ENCODE measurements at regions not wholly inside any gene's neighbourhood (a gene's known extent, or its start where the extent isn't known, plus 50 kb on each side); places are given as distances from the start of the nearest gene placed in this dataset.

DNA sequence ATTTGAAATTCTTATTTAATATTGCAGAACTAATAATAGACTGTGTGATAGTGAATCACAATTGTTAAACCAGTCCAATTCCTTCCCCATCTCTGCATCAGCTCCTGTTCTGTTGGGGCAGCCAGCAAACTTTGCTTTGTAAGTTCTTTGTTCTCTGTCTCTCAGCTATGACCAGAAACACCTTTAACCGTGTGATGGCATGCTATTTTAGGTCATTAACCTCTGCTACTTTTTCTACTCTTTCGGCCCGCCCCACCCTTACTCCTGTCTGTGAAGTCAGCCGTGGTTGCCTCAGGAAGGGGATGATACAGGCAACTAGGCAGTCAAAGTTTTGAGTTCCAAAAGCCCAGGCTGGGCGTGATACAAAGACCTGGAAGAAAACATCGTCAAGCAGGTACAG lies 51.3 kb upstream of the EGFL6 start:
- Histone ChIP-seq H3K4me1 (ENCODE audit: insufficient read depth, low read length) (no peaks in the 10 kb centered on the region), H3K4me3 (ENCODE audit: low read length in 2 of 2) (no peak overlapping the region), H3K9me3 (ENCODE audit: control insufficient read depth in 1 of 2, low read length in 2 of 2) (no peaks in the 10 kb centered on the region), H3K27ac (ENCODE audit: low read depth, low read length) (no peak overlapping the region), H3K27me3 (ENCODE audit: insufficient read depth, low read length) (no peaks in the 10 kb centered on the region), H3K36me3 (ENCODE audit: insufficient read depth, low read length) (no peaks in the 10 kb centered on the region)
- Mint-ChIP-seq H3K27me3 (no peaks in the 10 kb centered on the region), H3K36me3 (no peaks in the 10 kb centered on the region), H3K9me3 (no peaks in the 10 kb centered on the region), H3K4me3 (no peak overlapping the region), H3K27ac (no peak overlapping the region), H3K4me1 (no peaks in the 10 kb centered on the region)
- POLR2A ChIA-PET (ENCODE audit: partially characterized antibody) = no interaction called here
- CTCF ChIA-PET (ENCODE audit: partially characterized antibody) = interaction anchor here (1.2 kb wide), 1 partner anchor 13 kb away, joined by 3 read pairs; no protein-coding TSS in a partner anchor
- intact Hi-C loops (cut with micrococcal nuclease) = no loop called here
- no peak for DNase-seq

DNA sequence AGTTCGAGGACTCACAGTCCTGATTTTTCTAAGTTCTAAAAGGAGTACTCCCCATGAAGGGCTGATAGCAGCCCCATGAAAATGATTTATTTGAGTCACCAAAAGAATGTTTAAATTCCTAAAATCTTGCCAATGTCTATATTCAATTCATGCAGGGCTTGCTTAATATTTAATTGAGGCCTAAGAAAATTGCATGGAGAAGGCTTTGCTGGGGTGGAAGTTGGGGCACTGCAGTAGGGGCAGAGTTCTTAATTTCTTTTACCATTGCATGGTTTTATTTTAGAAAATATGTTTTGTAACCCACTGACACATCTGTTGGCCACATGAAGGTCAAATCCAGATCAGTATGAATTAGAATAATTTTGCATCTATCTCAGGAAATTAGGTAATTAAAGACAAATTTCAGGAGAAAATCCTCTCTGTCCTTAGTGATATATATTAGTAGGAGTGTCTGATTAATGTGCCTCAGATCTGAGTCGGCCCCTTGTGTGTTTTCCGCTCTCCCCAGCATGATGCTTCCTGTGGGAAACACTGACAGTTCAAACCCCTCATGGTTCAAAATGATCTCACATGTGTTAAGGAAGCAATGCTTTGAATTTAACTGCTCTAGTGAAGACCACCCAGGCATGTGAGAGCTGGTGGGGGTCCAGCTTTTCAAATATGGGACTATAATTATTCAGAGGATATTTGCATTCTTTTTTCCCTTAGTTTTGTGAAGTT lies 54.0 kb upstream of the EGFL6 start:
- H3K36me3 Mint-ChIP-seq = no peaks in the 10 kb centered on the region
- no peaks in the 10 kb centered on the region for H3K9me3 Mint-ChIP-seq
- no peak for DNase-seq
- Histone ChIP-seq H3K4me3 (ENCODE audit: low read length in 2 of 2) (no peak overlapping the region), H3K36me3 (ENCODE audit: insufficient read depth, low read length) (no peaks in the 10 kb centered on the region), H3K27ac (ENCODE audit: low read depth, low read length) (no peak overlapping the region), H3K4me1 (ENCODE audit: insufficient read depth, low read length) (no peaks in the 10 kb centered on the region), H3K9me3 (ENCODE audit: control insufficient read depth in 1 of 2, low read length in 2 of 2) (no peaks in the 10 kb centered on the region), H3K27me3 (ENCODE audit: insufficient read depth, low read length) (no peaks in the 10 kb centered on the region)
- peaks cover 0 to 2% of the 10 kb centered on the region in 2 donors for H3K27me3 Mint-ChIP-seq
- no peak overlapping the region for H3K27ac Mint-ChIP-seq
- H3K4me3 Mint-ChIP-seq = no peak overlapping the region
- no peaks in the 10 kb centered on the region for H3K4me1 Mint-ChIP-seq
- POLR2A ChIA-PET (ENCODE audit: partially characterized antibody) = no interaction called here
- CTCF ChIA-PET (ENCODE audit: partially characterized antibody) = no interaction called here
- intact Hi-C loops (cut with micrococcal nuclease) = no loop called here

DNA sequence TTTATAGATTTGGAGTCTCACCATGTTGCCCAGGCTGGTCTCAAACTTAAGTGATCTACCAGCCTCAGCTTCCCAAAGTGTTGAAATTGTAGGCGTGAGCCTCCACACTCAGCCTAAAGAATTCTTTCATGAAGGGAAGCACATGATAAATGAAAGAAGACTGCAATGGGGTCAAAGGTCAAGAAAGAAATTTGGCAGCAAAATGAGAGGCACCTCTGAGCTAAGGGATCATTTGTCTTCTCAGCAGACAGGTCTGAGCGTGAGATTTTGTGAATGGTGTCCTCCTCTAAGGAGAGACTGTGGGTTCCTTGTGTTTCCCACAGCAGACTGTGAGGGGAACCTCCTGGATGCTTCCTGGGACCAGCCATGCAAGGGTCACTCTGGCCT lies 57.5 kb upstream of the EGFL6 start:
- Histone ChIP-seq H3K4me3 (ENCODE audit: low read length in 2 of 2) (no peak overlapping the region), H3K4me1 (ENCODE audit: insufficient read depth, low read length) (no peaks in the 10 kb centered on the region), H3K27ac (ENCODE audit: low read depth, low read length) (no peak overlapping the region), H3K27me3 (ENCODE audit: insufficient read depth, low read length) (no peaks in the 10 kb centered on the region), H3K9me3 (ENCODE audit: control insufficient read depth in 1 of 2, low read length in 2 of 2) (no peaks in the 10 kb centered on the region), H3K36me3 (ENCODE audit: insufficient read depth, low read length) (no peaks in the 10 kb centered on the region)
- ChIA-PET POLR2A (ENCODE audit: partially characterized antibody) (no interaction called here), CTCF (ENCODE audit: partially characterized antibody) (interaction anchor here (1.1 kb wide), 1 partner anchor 520 kb away, joined by 5 read pairs; no protein-coding TSS in a partner anchor)
- Mint-ChIP-seq H3K36me3 (no peaks in the 10 kb centered on the region), H3K9me3 (no peaks in the 10 kb centered on the region), H3K27ac (no peak overlapping the region), H3K4me1 (no peaks in the 10 kb centered on the region), H3K27me3 (peaks cover 0 to 2% of the 10 kb centered on the region in 2 donors), H3K4me3 (no peak overlapping the region)
- DNase-seq = no peak
- intact Hi-C loops (cut with micrococcal nuclease) = no loop called here

DNA sequence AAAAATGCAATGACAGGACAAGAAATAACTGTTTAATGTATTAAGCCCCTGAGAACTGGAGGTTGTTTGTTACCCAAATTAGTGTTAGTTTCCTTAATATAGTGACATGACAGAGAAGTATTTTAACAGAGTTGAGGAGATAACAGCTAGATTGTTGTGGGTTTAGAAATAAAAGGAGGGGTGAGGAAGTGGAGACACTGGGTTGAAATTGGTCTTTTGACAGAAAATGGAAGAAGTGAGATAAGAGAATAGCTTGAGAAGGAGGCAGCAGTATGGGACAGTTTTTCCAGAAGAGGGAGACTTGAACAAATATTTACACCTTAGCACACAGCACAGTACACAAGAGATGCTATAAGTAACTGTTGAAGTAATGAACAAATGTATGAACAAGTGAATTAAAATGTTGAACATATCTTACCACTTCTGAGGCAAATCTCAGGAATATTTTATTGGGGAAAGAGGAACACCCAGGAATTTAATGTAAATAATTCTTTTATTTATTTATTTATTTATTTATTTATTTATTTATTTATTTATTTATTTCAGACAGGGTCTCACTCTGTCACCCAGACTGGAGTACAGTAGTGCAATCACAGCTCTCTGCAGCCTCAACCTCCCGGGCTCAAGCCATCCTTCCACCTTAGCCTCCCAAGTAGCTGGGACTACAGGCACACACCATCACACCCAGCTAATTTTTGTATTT lies 58.0 kb upstream of the EGFL6 start:
- POLR2A ChIA-PET (ENCODE audit: partially characterized antibody) = no interaction called here

DNA sequence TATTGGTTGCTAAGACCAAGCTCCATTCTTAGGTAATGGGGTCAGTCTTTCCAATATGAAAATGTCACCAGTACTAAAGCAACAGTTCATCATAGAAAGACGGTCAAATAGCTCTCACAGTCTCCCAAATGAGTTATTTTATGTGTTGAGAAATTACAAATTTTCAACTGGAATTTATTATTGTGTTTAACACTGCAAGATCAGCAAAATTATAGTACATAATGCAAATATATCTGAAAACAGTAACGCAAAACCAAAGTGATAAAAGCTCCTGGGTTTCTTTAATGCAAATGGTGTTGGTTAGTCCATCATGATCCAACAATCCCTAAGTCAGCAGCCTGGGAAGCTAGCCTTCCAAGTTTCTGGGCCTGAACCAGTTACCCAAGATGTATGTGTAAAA lies 61.5 kb upstream of the EGFL6 start:
- ChIA-PET CTCF (ENCODE audit: partially characterized antibody) (interaction anchor here (0.8 to 2.7 kb wide), 8 partner anchors 110 to 528 kb away, joined by 3 to 57 read pairs (median 6); partner anchors contain the start of gene GEMIN8), POLR2A (ENCODE audit: partially characterized antibody) (interaction anchor here (1.6 to 1.9 kb wide), 3 partner anchors 264 to 524 kb away, joined by 4 to 10 read pairs (median 6); partner anchors contain the start of gene GEMIN8)
- Mint-ChIP-seq H3K4me1 (peaks cover 0 to 2% (median 0%) of the 10 kb centered on the region in 4 donors), H3K4me3 (no peak overlapping the region), H3K36me3 (no peaks in the 10 kb centered on the region), H3K9me3 (peaks cover 0 to 2% (median 0%) of the 10 kb centered on the region in 8 donors), H3K27ac (no peak overlapping the region), H3K27me3 (peaks cover 0 to 2% of the 10 kb centered on the region in 2 donors)
- H3K4me1 ChIP-seq (ENCODE audit: insufficient read depth, low read length) = no peaks in the 10 kb centered on the region
- H3K9me3 ChIP-seq (ENCODE audit: control insufficient read depth in 1 of 2, low read length in 2 of 2) = no peaks in the 10 kb centered on the region
- no peak overlapping the region for H3K4me3 ChIP-seq (ENCODE audit: low read length in 2 of 2)
- no peak overlapping the region for H3K27ac ChIP-seq (ENCODE audit: low read depth, low read length)
- no peaks in the 10 kb centered on the region for H3K27me3 ChIP-seq (ENCODE audit: insufficient read depth, low read length)
- intact Hi-C loops (cut with micrococcal nuclease) = loop anchor here (5.0 kb wide), 1 partner anchor 244 kb away; no protein-coding TSS in a partner anchor
- no peak for DNase-seq
- H3K36me3 ChIP-seq (ENCODE audit: insufficient read depth, low read length) = no peaks in the 10 kb centered on the region

More for the DNA sequence above, 58.0 kb upstream of the EGFL6 start:
- intact Hi-C loops (cut with micrococcal nuclease) = no loop called here
- CTCF ChIA-PET (ENCODE audit: partially characterized antibody) = interaction anchor here (1.1 kb wide), 1 partner anchor 521 kb away, joined by 5 read pairs; no protein-coding TSS in a partner anchor
- peaks cover 0 to 2% (median 0%) of the 10 kb centered on the region in 4 donors for H3K4me1 Mint-ChIP-seq
- no peak for DNase-seq
- H3K27ac Mint-ChIP-seq = no peak overlapping the region
- H3K36me3 ChIP-seq (ENCODE audit: insufficient read depth, low read length) = no peaks in the 10 kb centered on the region
- no peaks in the 10 kb centered on the region for H3K4me1 ChIP-seq (ENCODE audit: insufficient read depth, low read length)
- no peak overlapping the region for H3K4me3 ChIP-seq (ENCODE audit: low read length in 2 of 2)
- H3K4me3 Mint-ChIP-seq = peak overlapping the region in 1 of 8 donors; percentile 76
- H3K9me3 ChIP-seq (ENCODE audit: control insufficient read depth in 1 of 2, low read length in 2 of 2) = no peaks in the 10 kb centered on the region
- H3K27me3 Mint-ChIP-seq = peaks cover 0 to 2% of the 10 kb centered on the region in 2 donors
- H3K9me3 Mint-ChIP-seq = no peaks in the 10 kb centered on the region
- H3K36me3 Mint-ChIP-seq = no peaks in the 10 kb centered on the region
- no peaks in the 10 kb centered on the region for H3K27me3 ChIP-seq (ENCODE audit: insufficient read depth, low read length)
- no peak overlapping the region for H3K27ac ChIP-seq (ENCODE audit: low read depth, low read length)

DNA sequence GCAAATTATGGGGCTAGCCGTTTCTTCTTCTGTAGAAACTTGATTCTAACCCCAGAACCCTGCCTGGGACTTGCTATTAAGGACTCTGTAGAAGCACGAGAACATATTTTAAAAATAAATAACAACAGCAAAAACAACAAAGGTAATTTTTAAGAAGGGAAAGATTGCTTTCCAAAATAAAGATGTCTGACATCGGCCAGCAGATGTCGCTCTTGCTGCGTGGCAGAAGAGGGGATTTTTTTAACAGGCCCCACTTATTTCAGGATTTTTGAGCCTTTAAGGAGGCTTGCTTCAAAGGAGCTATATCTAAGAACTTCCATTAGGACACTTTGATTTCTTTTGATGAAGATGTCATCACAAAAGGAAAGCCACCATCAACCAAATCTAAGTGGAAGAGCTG lies 62.8 kb upstream of the EGFL6 start:
- ChIA-PET CTCF (ENCODE audit: partially characterized antibody) (interaction anchor here (0.7 to 2.7 kb wide), 15 partner anchors 32 to 1745 kb away, joined by 3 to 57 read pairs (median 4); partner anchors contain the start of gene GEMIN8), POLR2A (ENCODE audit: partially characterized antibody) (interaction anchor here (1.6 to 1.9 kb wide), 3 partner anchors 265 to 525 kb away, joined by 4 to 10 read pairs (median 6); partner anchors contain the start of gene GEMIN8)
- no peak overlapping the region for H3K27ac Mint-ChIP-seq
- no peaks in the 10 kb centered on the region for H3K27me3 ChIP-seq (ENCODE audit: insufficient read depth, low read length)
- no peaks in the 10 kb centered on the region for H3K4me1 ChIP-seq (ENCODE audit: insufficient read depth, low read length)
- peaks cover 0 to 2% (median 0%) of the 10 kb centered on the region in 8 donors for H3K9me3 Mint-ChIP-seq
- peak; percentile 40 to 45 (median 41) for DNase-seq
- H3K4me3 ChIP-seq (ENCODE audit: low read length in 2 of 2) = no peak overlapping the region
- no peak overlapping the region for H3K27ac ChIP-seq (ENCODE audit: low read depth, low read length)
- no peaks in the 10 kb centered on the region for H3K36me3 ChIP-seq (ENCODE audit: insufficient read depth, low read length)
- H3K27me3 Mint-ChIP-seq = peaks cover 0 to 2% of the 10 kb centered on the region in 2 donors
- intact Hi-C loops (cut with micrococcal nuclease) = loop anchor here (1.0 to 5.0 kb wide), 2 partner anchors 140 to 246 kb away; no protein-coding TSS in a partner anchor
- no peak overlapping the region for H3K4me3 Mint-ChIP-seq
- no peaks in the 10 kb centered on the region for H3K36me3 Mint-ChIP-seq
- H3K4me1 Mint-ChIP-seq = peaks cover 0 to 5% (median 0%) of the 10 kb centered on the region in 4 donors
- H3K9me3 ChIP-seq (ENCODE audit: control insufficient read depth in 1 of 2, low read length in 2 of 2) = no peaks in the 10 kb centered on the region

DNA sequence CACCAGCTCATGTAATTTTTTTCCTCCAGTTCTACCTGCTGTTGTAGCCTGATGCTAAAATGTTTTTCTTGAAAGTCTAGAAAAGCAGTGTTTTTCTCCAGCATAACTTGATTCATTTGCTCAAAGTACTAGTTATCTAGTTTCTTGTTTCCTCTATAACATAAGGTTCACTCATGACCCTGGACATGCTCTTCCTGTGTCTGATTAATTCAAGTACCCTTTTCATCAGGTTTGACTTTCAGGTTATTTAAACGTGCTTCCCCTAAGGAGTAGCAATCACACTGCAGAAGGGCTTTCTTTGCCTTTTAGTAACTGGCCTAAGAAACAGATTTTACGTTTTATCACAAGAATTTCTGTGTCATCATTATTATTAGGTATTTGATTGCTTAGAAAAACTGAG lies 66.8 kb upstream of the EGFL6 start:
- CTCF ChIA-PET (ENCODE audit: partially characterized antibody) = interaction anchor here (1.0 kb wide), 1 partner anchor 529 kb away, joined by 3 read pairs; no protein-coding TSS in a partner anchor
- no peaks in the 10 kb centered on the region for H3K36me3 ChIP-seq (ENCODE audit: insufficient read depth, low read length)

More for the DNA sequence above, 66.8 kb upstream of the EGFL6 start:
- DNase-seq = no peak
- intact Hi-C loops (cut with micrococcal nuclease) = no loop called here
- no peaks in the 10 kb centered on the region for H3K4me1 ChIP-seq (ENCODE audit: insufficient read depth, low read length)
- no peaks in the 10 kb centered on the region for H3K27me3 ChIP-seq (ENCODE audit: insufficient read depth, low read length)
- Mint-ChIP-seq H3K4me1 (peaks cover 0 to 5% (median 0%) of the 10 kb centered on the region in 4 donors), H3K9me3 (peaks cover 0 to 2% (median 0%) of the 10 kb centered on the region in 8 donors), H3K27me3 (no peaks in the 10 kb centered on the region), H3K4me3 (no peak overlapping the region), H3K27ac (no peak overlapping the region), H3K36me3 (no peaks in the 10 kb centered on the region)
- H3K27ac ChIP-seq (ENCODE audit: low read depth, low read length) = no peak overlapping the region
- no peak overlapping the region for H3K4me3 ChIP-seq (ENCODE audit: low read length in 2 of 2)
- no peaks in the 10 kb centered on the region for H3K9me3 ChIP-seq (ENCODE audit: control insufficient read depth in 1 of 2, low read length in 2 of 2)
- POLR2A ChIA-PET (ENCODE audit: partially characterized antibody) = no interaction called here

All from CD4-positive, alpha-beta memory T cell (primary cell).